Lower lobe of right lung (tissue), 2 donors: ENCODE measurements at regions not wholly inside any gene's neighbourhood (a gene's known extent, or its start where the extent isn't known, plus 50 kb on each side); places are given as distances from the start of the nearest gene placed in this dataset.
A peak's percentile ranks its signal among the peaks of the same experiment; 100 is the strongest.
"Not testable (repeated sequence)": the region's sequence is repeated elsewhere in the genome, so short reads cannot be mapped to it uniquely, and the experiment has no call there.

Experiments used
- ATAC-seq, 2 donors: fragments of 200-7000 bp; cut with Tn5 transposase; one replicate each; pipeline ENCODE4 v1.9.1; 2020 to 2022; ENCODE audit warnings: mild to moderate bottlenecking in 2 of 2, moderate library complexity in 2 of 2
- DNase-seq: peaks from one replicate; pipeline ENCODE4 v3.0.0-alpha.2; 2020
- H3K27ac ChIP-seq: fragments of 200-600 bp; one replicate; pipeline ENCODE4 v1.8.0; 2022
- H3K27me3 ChIP-seq: fragments of 200-600 bp; one replicate; pipeline ENCODE4 v1.8.0; 2022; ENCODE audit warnings: low read depth
- H3K36me3 ChIP-seq: fragments of 200-600 bp; one replicate; pipeline ENCODE4 v1.8.0; 2022; ENCODE audit warnings: mild to moderate bottlenecking
- H3K4me1 ChIP-seq: fragments of 200-600 bp; one replicate; pipeline ENCODE4 v1.8.0; 2022
- H3K4me3 ChIP-seq: fragments of 200-600 bp; one replicate; pipeline ENCODE4 v1.8.0; 2022; ENCODE audit warnings: mild to moderate bottlenecking
- H3K9me3 ChIP-seq: fragments of 200-600 bp; one replicate; pipeline ENCODE4 v1.8.0; 2022
- intact Hi-C: fragments of 100-400 bp; cut with DNase I; formaldehyde crosslinking; loops from one replicate; pipeline ENCODE4 v1.11.0; 2022
- TF ChIP-seq, protein P1 (sequence below): fragments of 200-600 bp; IDR thresholded peaks from one replicate; pipeline ENCODE4 v1.8.0; 2022; ENCODE audit warnings: antibody characterized with exemption, mild to moderate bottlenecking
- donor health status: DM: no; HTN: yes; CAD: no; lungs with severe emphysema.

DNA sequence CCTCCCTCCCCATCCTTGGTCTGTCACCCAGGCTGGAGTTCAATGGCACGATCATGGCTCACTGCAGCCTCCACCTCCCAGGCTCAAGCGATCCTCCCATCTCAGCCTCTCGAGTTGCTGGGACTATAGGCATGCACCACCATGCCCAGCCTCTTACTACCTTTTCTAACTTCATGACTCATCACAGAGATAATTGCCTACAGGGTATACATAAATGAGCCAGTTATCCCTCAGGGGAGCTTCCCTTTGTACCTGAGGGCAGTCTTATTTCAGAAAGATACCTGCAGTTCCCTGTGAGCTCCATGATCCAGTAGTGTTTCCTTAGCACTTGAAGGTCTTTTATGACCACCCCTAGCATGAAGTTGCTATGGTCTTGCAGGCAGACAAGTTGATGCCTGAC is 94.2 kb upstream of the DNAJC1 start:
- intact Hi-C loops: no loop called here
- ATAC-seq (no peak), DNase-seq (no peak)
- TF ChIP-seq, protein P1, sequence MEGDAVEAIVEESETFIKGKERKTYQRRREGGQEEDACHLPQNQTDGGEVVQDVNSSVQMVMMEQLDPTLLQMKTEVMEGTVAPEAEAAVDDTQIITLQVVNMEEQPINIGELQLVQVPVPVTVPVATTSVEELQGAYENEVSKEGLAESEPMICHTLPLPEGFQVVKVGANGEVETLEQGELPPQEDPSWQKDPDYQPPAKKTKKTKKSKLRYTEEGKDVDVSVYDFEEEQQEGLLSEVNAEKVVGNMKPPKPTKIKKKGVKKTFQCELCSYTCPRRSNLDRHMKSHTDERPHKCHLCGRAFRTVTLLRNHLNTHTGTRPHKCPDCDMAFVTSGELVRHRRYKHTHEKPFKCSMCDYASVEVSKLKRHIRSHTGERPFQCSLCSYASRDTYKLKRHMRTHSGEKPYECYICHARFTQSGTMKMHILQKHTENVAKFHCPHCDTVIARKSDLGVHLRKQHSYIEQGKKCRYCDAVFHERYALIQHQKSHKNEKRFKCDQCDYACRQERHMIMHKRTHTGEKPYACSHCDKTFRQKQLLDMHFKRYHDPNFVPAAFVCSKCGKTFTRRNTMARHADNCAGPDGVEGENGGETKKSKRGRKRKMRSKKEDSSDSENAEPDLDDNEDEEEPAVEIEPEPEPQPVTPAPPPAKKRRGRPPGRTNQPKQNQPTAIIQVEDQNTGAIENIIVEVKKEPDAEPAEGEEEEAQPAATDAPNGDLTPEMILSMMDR: no peak
- no peaks in the 10 kb centered on the region for H3K36me3 ChIP-seq
- H3K4me1 ChIP-seq: no peaks in the 10 kb centered on the region
- H3K27ac ChIP-seq: no peak overlapping the region
- no peak overlapping the region for H3K4me3 ChIP-seq
- no peaks in the 10 kb centered on the region for H3K27me3 ChIP-seq
- no peaks in the 10 kb centered on the region for H3K9me3 ChIP-seq

DNA sequence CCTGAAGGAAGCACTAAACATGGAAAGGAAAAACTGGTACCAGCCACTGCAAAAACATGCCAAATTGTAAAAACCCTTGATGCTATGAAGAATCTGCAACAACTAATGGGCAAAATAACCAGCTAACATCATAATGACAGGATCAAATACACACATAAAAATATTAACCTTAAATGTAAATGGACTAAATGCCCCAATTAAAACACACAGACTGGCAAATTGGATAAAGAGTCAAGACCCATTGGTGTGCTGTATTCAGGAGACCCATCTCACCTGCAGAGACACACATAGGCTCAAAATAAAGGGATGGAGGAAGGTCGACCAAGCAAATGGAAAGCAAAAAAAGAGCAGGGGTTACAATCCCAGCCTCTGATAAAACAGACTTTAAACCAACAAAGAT is 87.7 kb upstream of the DNAJC1 start:
- H3K9me3 ChIP-seq, H3K4me1 ChIP-seq, H3K27me3 ChIP-seq, DNase-seq, H3K36me3 ChIP-seq, H3K27ac ChIP-seq, H3K4me3 ChIP-seq, intact Hi-C loops, ATAC-seq: not testable (repeated sequence)

DNA sequence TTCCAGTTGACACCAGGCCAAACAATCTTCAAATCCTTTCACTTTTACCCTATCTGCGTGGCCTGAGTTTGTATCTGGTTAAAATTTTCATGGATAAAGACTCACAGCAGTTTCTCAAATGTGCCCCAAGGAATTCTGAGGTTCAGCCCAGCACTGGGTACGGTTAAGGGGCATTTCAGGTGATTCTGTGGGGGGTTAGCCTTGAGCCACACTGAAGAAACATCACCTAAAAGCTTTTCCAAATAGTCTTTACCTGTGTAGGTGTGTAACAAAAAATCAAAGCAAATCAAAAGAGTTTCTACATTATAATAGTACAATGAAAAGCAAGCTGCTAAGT is 83.8 kb upstream of the DNAJC1 start:
- TF ChIP-seq, protein P1: no peak
- intact Hi-C loops: no loop called here
- DNase-seq (no peak), ATAC-seq (no peak)
- Histone ChIP-seq H3K36me3 (no peaks in the 10 kb centered on the region), H3K27ac (no peak overlapping the region), H3K27me3 (no peaks in the 10 kb centered on the region), H3K4me1 (peaks cover 7% of the 10 kb centered on the region), H3K4me3 (no peak overlapping the region), H3K9me3 (no peaks in the 10 kb centered on the region)

DNA sequence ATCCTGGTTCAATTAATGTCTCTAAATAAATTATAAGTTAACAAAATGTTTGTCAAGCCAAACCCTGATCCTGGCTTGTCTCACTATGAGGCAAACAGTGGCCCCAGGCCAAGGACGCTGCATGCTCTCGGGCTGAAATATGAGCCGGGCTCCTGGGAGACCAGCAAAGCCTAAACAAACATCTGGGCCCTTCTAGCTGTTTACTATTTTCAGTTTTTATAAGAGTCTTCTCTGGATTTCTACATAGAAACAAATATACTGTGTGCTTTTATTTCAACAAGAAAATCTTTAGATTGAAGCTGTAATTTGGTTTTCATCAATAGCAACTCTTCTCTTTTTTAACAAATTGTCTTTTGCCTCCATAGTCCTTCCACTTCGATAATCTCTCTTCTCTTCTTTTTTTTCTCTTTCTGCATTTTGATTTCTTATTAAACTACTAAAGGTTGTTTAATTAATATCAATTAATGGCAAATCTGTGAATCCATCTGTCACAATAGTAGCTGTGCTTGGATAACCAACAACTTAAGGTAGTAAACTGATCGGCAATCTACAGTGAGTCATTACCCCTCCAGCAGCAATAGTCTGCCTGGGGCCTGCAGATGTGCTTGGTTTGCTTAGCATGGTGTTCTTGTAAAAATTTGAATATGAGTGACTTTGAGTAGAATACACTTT is 83.3 kb upstream of the DNAJC1 start:
- Histone ChIP-seq H3K27me3 (no peaks in the 10 kb centered on the region), H3K36me3 (no peaks in the 10 kb centered on the region), H3K27ac (no peak overlapping the region), H3K4me1 (peaks cover 7% of the 10 kb centered on the region), H3K4me3 (no peak overlapping the region), H3K9me3 (no peaks in the 10 kb centered on the region)
- ATAC-seq (peak; percentile 85 to 86), DNase-seq (peak; percentile 70)
- TF ChIP-seq, protein P1: no peak
- intact Hi-C loops: no loop called here

DNA sequence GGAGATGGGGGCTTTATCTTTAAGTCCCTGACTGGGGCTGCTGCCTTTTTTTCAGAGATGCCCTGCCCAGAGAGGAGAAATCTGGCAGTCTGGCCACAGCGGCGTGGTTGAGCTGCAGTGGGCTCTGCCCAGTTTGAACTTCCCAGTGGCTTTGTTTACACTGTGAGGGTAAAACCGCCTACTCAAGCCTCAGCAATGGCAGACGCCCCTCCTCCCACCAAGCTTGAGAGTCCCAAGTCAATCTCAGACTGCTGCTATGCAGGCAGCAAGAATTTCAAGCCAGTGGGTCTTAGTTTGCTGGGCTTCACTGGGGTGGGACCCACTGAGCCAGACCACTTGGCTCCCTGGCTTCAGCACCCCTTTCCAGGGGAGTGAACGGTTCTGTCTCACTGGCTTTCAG is 76.4 kb upstream of the DNAJC1 start:
- ATAC-seq, H3K4me3 ChIP-seq, H3K27me3 ChIP-seq, H3K36me3 ChIP-seq, intact Hi-C loops, H3K4me1 ChIP-seq, H3K9me3 ChIP-seq, DNase-seq, H3K27ac ChIP-seq: not testable (repeated sequence)

DNA sequence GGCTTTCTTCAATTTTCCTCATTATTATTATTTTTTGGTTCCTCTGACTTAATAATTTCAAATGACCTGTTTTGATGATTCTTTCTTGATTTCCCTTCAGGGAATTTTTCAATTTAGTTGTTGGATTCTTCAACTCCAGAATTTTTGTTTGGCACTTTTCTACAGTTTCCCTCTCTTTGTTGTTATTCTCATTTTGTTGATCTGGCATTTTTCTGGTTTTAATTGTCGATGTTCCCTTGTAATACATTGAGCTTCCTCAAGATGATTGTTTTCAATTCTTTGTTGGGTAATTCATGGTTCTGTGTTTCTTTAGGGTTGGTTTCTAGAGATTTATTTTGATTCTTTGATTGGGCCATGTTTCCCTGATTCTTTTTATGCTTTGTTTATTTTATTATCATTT is 67.8 kb upstream of the DNAJC1 start:
- ATAC-seq: no peak
- no peak overlapping the region for H3K27ac ChIP-seq
- H3K4me1 ChIP-seq: no peaks in the 10 kb centered on the region
- no peaks in the 10 kb centered on the region for H3K27me3 ChIP-seq
- H3K36me3 ChIP-seq: no peaks in the 10 kb centered on the region
- DNase-seq: no peak
- H3K4me3 ChIP-seq: no peak overlapping the region
- H3K9me3 ChIP-seq: peaks cover 27% of the 10 kb centered on the region
- TF ChIP-seq, protein P1: no peak
- intact Hi-C loops: no loop called here

DNA sequence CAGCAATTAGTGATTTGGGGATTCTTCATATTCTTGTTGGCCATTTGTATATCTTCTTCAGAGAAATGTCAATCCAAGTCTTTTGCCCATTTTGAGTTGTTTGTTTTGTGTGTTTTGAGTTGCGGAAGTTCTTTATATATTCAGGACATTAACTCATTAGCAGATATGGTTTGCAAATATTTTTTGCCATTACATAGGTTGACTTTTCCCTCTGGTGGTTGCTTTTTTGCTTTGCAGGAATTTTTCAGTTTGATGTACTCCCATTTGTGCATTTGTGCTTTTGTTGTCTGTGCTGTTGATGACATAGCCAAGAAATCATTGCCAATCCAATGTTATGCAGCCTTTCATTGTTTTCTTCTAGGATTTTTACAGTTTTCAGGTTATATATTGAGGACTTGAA is 63.6 kb upstream of the DNAJC1 start:
- DNase-seq (no peak), ATAC-seq (no peak)
- Histone ChIP-seq H3K9me3 (peaks cover 23% of the 10 kb centered on the region), H3K27ac (no peak overlapping the region), H3K27me3 (no peaks in the 10 kb centered on the region), H3K4me1 (no peaks in the 10 kb centered on the region), H3K36me3 (no peaks in the 10 kb centered on the region), H3K4me3 (no peak overlapping the region)
- intact Hi-C loops: no loop called here
- TF ChIP-seq, protein P1: no peak

DNA sequence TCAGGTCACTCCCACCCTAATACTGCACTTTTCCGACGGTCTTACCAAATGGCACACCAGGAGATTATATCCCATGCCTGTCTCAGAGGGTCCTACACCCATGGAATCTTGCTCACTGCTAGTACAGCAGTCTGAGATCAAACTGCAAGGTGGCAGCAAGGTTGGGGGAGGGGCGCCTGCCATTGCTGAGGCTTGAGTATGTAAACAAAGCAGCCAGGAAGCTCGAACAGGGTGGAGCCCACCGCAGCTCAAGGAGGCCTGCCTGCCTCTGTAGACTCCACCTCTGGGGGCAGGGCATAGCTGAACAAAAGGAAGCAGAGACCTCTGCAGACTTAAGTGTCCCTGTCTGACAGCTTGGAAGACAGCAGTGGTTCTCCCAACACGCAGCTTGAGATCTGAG is 57.5 kb upstream of the DNAJC1 start:
- ATAC-seq, DNase-seq: not testable (repeated sequence)

More for the DNA sequence above, 57.5 kb upstream of the DNAJC1 start:
- intact Hi-C loops, H3K9me3 ChIP-seq, H3K36me3 ChIP-seq, H3K4me1 ChIP-seq, H3K27ac ChIP-seq, H3K4me3 ChIP-seq, H3K27me3 ChIP-seq: not testable (repeated sequence)
